Activated CD8-positive, alpha-beta memory T cell treated with anti-CD3 and anti-CD28 coated beads, Interleukin-2, amount 50 U/mL, for 24 hours (primary cell): ENCODE measurements at regions not wholly inside any gene's neighbourhood (a gene's known extent, or its start where the extent isn't known, plus 50 kb on each side); places are given as distances from the start of the nearest gene placed in this dataset.

ENCODE experiments used
- DNase-seq: peaks from one replicate; pipeline ENCODE4 v3.0.0-alpha.2; 2020; ENCODE audit errors: extremely low read depth

GRCh38 chr9:106322706-106323245 is 540.2 kb upstream of the ZNF462 start:
- no peak for DNase-seq

DNA sequence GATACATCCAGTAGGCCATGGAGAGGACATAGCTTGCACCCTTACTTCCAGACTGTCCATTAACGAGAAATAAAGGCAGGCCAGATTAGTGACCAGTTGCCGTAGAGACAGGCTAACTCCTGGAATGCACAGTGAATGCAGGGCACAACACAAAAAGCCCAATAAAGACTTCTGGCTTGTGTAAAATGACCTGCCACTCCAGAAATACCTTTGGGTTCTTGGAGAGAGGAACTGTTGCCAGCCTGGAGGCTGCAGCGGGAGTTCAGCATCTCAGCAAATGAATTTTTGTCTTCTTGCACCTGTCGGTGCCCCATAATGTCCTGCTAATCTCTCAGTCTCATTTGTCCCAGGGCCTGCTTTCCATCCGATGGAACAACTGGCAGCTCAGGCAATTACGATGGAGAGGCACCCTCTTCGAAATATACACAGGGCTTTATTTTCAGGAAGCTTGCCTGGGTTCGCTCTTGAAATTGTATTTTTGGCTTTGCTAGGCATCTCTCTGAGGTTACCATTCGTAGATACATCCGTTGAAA is 538.8 kb upstream of the ZNF462 start:
- DNase-seq, result no peak

DNA sequence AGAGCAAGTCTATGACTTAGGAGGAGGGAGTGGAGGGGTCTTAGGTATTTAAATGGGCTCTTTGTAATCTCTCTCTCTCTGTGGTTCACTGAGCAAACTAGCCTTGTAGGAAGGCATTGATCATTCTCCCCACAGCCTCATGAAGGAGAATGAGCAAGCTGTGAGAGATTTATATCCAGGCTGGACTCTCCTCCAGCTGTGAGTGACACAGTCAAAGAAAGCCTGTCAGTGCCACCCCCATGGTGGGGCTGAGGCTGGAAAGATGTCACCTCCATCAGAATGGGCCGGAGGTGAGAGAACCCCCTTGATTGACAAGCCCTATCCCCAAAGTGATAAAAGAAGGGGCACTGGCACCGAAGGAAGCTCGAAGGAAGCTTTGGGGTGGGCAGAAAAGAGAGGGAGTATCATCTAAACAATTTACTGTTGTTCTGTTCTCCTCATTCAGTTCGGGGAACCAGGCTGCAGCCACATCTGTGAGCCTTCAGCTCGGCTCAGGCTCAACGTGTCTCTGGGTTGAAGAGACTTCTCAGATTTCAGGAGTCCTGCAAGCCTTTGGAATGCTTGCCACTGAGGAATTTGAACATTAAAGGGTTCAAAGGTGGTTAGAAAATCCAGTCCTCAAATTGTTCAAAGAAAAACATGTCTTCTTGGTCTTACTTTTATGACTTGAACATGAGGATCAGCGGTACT is 538.2 kb upstream of the ZNF462 start:
- no peak for DNase-seq

GRCh38 chr9:106326493-106326892 is 536.5 kb upstream of the ZNF462 start:
- DNase-seq, result no peak

GRCh38 chr9:106333481-106333880 is 529.5 kb upstream of the ZNF462 start:
- DNase-seq, result no peak

DNA sequence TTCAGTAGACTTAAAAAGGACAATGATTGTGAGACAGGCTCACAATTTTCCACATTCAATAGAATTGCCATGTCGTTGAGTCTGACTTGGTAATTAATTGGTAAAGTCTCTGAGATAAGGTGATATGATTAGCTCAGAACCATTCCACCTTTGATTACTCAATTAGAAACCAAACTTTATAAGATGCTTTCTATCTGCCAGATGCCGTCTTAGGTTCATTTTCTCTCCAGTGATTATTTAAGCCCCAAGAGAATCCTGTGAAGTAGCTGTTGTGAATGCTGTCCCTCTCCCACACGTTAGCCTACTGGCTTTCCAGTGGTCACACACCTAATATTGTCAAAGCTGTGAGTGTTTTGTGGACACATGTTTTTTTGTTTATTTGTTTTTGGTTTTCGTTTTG is 528.9 kb upstream of the ZNF462 start:
- no peak for DNase-seq

DNA sequence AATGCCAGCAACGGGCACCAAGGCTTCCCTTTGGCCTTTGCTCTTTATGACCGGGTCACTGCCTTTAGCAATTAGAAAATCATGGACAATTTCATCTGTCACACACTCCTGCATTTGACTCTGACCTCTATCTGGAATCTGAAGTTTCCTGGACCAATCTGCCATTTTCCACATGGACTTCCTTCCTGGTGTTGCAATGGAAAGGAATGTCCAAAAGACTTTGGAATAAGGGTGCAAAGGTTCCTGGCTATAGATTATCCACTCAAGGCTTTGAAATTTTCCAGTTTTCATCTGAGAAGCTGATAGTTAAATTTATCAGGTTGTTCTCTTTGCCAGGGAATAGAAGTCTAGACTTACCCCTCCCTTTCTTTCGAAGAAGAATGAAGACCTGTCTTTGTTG is 523.1 kb upstream of the ZNF462 start:
- DNase-seq, result no peak

GRCh38 chr9:106350777-106351176 is 512.2 kb upstream of the ZNF462 start:
- DNase-seq, result no peak

DNA sequence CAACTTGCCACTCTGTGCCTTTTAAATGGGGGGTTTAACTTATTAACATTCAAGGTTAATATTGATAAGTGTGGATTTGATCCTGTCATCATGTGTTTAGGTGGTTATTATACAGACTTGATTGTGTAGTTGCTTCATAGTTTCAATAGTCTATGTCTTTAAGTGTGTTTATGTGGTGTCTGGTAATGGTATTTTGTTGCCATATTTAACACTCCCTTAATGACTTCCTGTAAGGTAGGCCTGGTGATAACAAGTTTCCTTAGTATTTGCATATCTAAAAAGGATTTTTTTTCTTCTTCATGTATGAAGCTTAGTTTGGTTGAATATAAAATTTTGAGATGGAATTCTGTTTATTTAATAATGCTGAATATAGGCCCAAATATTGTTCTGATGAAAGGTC is 506.0 kb upstream of the ZNF462 start:
- DNase-seq, result no peak

GRCh38 chr9:106358331-106358730 is 504.6 kb upstream of the ZNF462 start:
- DNase-seq, result no peak

DNA sequence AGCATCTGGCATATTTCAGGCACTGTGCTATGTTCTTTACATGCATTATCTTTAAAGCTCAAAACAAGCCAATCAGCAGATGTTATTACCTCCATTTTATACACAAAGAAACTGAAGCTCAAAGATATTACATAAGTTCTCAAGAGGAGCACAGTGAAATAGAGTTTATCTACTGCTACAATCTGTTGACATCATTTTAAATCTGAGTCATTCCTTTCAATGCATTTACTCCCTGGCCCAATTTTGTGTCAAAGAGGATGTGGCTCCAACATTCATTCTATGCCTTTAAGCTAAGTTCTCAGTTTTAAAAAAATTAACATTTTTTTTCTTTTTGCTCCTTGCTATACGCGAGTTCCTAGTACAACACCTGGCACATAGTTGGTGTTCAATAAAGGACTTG is 486.3 kb upstream of the ZNF462 start:
- no peak for DNase-seq

- DNase-seq, result no peak
Observed at GRCh38 chr9:106383072-106383471, 479.9 kb upstream of the ZNF462 start.

DNA sequence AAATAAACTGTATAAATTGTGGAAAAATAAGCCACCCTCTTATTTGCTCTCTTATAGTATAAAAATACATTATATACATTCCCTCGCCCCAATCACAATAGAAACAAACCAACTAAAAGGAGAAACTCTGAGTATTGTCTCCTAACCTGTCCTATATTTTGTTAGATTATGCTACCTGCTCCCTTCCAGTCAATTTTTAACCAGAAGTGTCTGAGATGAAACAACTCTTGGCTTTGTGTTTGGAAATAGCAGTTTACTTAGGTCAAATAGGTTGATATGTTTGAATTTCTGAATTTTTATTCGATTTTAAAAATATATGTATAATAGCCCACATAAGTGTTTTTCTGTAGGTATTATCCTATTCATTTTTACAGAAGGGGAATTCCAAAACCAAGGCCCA is 475.0 kb upstream of the ZNF462 start:
- no peak for DNase-seq

- no peak for DNase-seq
Observed at GRCh38 chr9:106393226-106393625, 469.7 kb upstream of the ZNF462 start.

DNA sequence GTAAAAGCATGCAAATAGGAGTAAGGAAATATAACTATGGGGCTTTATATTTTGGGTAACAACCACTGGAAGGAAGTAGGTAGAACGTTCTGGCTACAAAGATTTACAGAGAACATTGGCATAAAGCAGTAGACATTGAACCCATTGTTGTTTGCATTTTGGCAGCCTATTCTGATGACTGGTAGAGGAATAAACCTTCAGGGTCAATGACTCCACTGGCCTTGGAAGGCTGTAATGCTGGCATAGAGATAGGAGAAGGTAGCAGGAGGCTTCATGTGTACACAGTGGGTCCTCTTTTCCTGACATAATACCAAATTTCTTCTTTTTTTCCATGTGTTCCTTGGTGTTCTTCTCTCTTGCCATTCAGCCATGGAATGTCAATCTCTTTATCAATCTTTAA is 462.8 kb upstream of the ZNF462 start:
- no peak for DNase-seq

DNA sequence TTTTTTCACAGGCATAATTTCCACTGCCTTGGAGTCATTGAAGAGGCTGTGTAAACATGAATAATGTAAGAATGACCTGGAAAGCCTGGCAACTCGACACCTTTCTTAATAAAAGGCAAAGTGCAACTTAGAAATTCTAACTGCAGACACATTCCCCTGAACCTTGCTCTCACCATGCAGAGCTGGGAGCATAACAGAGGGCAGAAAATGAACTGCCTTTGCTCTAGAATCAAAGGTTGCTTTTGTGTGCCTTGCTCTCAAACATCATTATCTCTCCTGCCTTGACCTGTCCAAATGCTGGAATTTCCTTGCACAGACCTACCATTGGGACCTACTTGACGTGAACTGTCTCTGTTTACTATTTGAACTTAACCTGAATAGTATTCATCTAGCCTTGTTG is 462.0 kb upstream of the ZNF462 start:
- no peak for DNase-seq

- no peak for DNase-seq
Observed at GRCh38 chr9:106403081-106403480, 459.9 kb upstream of the ZNF462 start.

DNA sequence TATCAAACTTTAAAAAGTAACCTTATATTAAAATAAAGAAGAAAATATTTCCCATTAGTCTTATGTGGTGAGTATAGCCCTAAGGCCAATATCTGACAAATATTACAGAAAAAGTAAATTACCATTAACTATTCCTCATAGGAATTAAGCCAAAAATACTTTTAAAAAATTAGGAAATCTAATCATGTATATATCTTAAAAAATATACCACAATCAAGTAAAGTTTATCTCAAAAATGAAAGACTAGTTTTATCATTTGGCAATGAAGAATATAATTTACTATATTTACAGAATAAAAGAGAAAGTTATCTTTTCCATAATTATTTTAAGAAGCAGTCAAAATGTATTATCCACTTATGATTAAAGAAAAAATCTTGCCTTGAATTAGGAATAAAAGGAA is 458.8 kb upstream of the ZNF462 start:
- DNase-seq, result no peak

- no peak for DNase-seq
Observed at GRCh38 chr9:106405871-106406435, 457.0 kb upstream of the ZNF462 start.

DNA sequence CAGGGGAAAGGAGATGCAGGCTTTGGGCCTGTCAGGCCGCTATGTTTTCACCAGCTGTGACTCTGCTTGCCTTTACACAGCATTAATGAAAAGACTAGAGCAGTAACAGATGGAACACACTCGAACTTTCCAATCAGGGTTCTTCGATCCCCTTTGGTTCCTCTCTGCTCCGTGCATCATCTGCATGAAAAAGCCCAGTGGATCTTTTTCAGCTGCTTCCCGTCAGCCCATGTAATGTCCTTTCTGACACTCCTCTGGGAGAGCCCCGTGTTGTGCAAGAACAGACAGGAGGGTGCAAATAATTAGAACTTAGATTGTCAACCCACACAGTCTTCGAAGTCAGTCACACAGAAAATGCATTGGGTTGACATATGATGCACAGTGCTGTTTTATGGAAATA is 448.9 kb upstream of the ZNF462 start:
- no peak for DNase-seq

DNA sequence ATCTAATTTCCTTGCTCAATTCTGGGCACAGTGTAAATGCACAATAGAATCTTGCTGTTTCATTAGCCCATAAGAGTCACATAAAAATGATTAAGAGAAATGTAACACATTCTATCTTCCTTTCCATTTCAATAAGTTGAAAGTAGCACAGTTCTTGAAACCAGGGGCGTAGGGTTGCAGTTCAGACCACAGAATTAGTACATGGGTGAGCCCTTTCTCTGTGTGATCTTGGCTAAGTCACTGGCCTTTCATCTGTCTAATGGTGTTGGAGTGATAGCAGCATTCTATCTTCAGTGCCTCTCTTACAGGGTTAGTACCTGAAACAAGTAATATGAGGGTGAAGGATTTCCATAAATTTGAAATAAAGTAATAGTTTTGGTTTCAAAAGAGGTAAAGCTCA is 445.3 kb upstream of the ZNF462 start:
- no peak for DNase-seq

GRCh38 chr9:106419829-106420228 is 443.1 kb upstream of the ZNF462 start:
- no peak for DNase-seq

DNA sequence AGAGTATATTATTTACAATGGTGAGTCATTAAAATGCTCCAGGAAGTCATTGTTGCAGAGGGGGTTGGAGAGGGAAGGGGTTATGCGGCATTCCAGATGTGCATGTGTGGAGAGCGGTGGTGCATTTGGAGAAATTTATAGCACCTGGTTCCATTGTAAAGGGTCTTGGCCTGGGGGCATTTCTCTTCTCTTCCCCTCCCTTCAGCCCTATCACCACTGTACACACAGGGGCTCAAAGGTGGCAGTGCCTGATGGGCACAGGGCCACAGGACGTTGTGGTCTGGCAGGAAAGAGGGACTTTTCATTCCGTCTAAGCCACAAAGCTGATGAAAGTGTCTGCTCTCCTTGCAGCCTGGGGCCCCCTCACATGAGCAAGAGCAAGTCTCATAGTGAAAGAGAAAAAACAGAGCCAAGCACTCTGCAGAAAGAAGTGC is 442.4 kb upstream of the ZNF462 start:
- no peak for DNase-seq
